ENCODE measurements at regions not wholly inside any gene's neighbourhood (a gene's known extent, or its start where the extent isn't known, plus 50 kb on each side); places are given as distances from the start of the nearest gene placed in this dataset.

DNA sequence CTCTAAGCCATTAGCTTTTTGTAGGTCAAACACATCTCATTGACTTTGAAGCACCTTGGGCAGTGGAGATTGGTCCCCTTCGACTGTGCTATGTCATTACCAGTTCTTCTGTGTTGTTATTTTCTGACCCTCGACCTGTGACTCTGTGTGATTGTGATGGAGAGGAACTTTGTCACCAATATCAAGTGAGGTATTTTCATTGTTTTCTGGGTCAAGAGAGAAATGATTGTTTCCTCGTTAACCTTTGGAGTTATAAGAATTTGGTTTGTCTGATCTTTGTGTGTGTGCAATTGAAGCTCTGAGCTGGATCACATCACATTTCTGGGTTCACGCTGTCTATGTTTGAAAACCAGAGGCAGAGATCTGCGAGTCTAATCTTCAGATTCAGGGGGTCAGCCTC is 432.2 kb upstream of the KLF6 start:
- no peak for TF ChIP-seq CTCF (conservative IDR thresholded peaks at IDR 0.05)

DNA sequence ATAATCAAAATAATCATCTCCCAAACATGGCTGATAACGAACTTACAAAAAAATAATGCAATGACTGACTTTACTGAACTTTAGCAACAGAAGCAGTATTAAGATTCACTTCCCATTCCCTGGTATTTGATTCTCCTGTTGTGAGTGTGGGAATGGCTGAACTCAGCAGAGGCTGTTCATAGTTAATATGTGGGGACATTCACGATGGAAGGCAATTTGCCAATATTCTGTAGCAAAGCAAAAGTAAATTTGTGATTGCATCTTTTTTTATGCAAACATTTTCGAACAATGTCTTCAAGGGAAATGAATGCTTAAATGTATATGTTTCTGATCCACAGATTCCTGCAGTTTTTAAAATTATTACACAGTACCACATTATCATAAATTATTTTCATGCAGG is 431.7 kb upstream of the KLF6 start:
- no peak for TF ChIP-seq CTCF (conservative IDR thresholded peaks at IDR 0.05)
- no peak overlapping the region for H3K27ac ChIP-seq

More for the DNA sequence above, 432.2 kb upstream of the KLF6 start:
- no peak overlapping the region for H3K27ac ChIP-seq

DNA sequence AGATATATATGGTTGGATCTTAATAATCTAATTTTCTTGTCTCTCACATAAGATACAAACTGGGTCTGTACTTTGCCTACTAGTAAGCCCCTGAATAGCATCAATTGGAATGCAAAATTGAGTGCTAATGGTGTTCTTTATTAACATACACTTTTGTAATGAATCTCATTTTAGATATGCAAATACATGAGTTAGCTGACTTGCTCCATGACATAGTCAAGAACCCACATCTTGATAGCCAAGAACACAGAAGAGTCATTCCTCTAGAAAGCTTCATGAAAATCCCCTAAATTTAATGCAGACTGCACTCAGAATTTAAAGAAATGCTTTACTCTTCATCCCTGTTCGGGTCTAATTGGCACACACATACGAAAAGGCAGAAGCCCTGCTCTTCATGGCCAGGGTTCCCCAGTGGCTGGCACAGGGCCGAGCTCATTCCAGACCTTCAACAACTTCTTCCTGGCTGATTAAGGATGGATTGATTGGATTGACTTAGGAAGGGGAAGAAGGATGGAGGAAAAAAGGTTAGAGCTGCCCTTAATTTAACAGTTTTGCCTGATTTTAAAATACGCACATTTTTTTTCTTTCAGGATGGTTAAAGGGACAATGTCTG is 431.1 kb upstream of the KLF6 start:
- no peak for TF ChIP-seq CTCF (conservative IDR thresholded peaks at IDR 0.05)
- no peak overlapping the region for H3K27ac ChIP-seq

GRCh38 chr10:4215485-4215884 is 430.5 kb upstream of the KLF6 start:
- TF ChIP-seq CTCF (conservative IDR thresholded peaks at IDR 0.05): no peak
- no peak overlapping the region for H3K27ac ChIP-seq

GRCh38 chr10:4214908-4215307 is 429.9 kb upstream of the KLF6 start:
- no peak overlapping the region for H3K27ac ChIP-seq
- no peak for TF ChIP-seq CTCF (conservative IDR thresholded peaks at IDR 0.05)

- TF ChIP-seq CTCF (conservative IDR thresholded peaks at IDR 0.05): no peak
- no peak overlapping the region for H3K27ac ChIP-seq
Measured at GRCh38 chr10:4213441-4213840, 428.4 kb upstream of the KLF6 start.

GRCh38 chr10:4212111-4212630 is 427.2 kb upstream of the KLF6 start:
- no peak for TF ChIP-seq CTCF (conservative IDR thresholded peaks at IDR 0.05)
- no peak overlapping the region for H3K27ac ChIP-seq

Data from VCaP (cell line).